ENCODE measurements at regions not wholly inside any gene's neighbourhood (a gene's known extent, or its start where the extent isn't known, plus 50 kb on each side); places are given as distances from the start of the nearest gene placed in this dataset.

- no peak overlapping the region for H2BK20ac ChIP-seq (ENCODE audit: low read depth, low read length, poor library complexity, severe bottlenecking)
- no peak overlapping the region for H2AK5ac ChIP-seq (ENCODE audit: insufficient read length, low read length)
- Mint-ChIP-seq H3K4me3 (no peak overlapping the region), H3K27me3 (ENCODE audit: low read depth) (no peaks in the 10 kb centered on the region), H3K36me3 (ENCODE audit: insufficient read depth in 1 of 3, low read depth in 3 of 3) (no peaks in the 10 kb centered on the region), H3K9me3 (no peaks in the 10 kb centered on the region), H3K27ac (no peak overlapping the region), H3K4me1 (peaks cover 16 to 18% of the 10 kb centered on the region in 2 experiments)
- H3K27ac ChIP-seq (ENCODE audit: insufficient read length, low read depth, low read length), result no peak overlapping the region
- no peak overlapping the region for H3K23ac ChIP-seq (ENCODE audit: insufficient read length, low read depth, low read length)
- no peak overlapping the region for H2AFZ ChIP-seq (ENCODE audit: low read length)
- no peak overlapping the region for H2BK5ac ChIP-seq (ENCODE audit: insufficient read length, low read length)
- no peak overlapping the region for H4K91ac ChIP-seq (ENCODE audit: insufficient read length, low read depth, low read length)
- H3K79me2 ChIP-seq (ENCODE audit: insufficient read depth, low read length), result no peaks in the 10 kb centered on the region
- H3K18ac ChIP-seq (ENCODE audit: insufficient read length, low read depth, low read length), result no peak overlapping the region
- no peak overlapping the region for H3K4me2 ChIP-seq (ENCODE audit: insufficient read depth, insufficient read length, low read length)
- H4K8ac ChIP-seq (replicated peaks; ENCODE audit: insufficient read length, low read depth, low read length), result no peak overlapping the region
- H3K4ac ChIP-seq (ENCODE audit: low read depth, low read length), result no peak overlapping the region
- H3K23me2 ChIP-seq (ENCODE audit: insufficient read length, low read depth, low read length, poor library complexity, severe bottlenecking), result no peaks in the 10 kb centered on the region
- no peaks in the 10 kb centered on the region for H3K79me1 ChIP-seq (ENCODE audit: insufficient read depth, low read depth, low read length, poor library complexity, severe bottlenecking)
- H4K20me1 ChIP-seq (ENCODE audit: control insufficient read depth, insufficient read depth, insufficient read length), result no peaks in the 10 kb centered on the region
- H3K14ac ChIP-seq (ENCODE audit: insufficient read depth, low read length), result no peak overlapping the region
- TF ChIP-seq CTCF (conservative IDR thresholded peaks at IDR 0.05), result no peak
- H2BK120ac ChIP-seq (ENCODE audit: low read depth, low read length, poor library complexity, severe bottlenecking), result no peak overlapping the region
- H3T11ph ChIP-seq (ENCODE audit: low read length), result no peak overlapping the region
- no peak overlapping the region for H3K9ac ChIP-seq (ENCODE audit: extremely low read depth, insufficient read length, low read length)
- H4K5ac ChIP-seq (ENCODE audit: insufficient read length, low read depth, low read length), result no peak overlapping the region
- no peaks in the 10 kb centered on the region for H3K9me3 ChIP-seq (ENCODE audit: control insufficient read depth, low read depth, low read length)
- H3K27me3 ChIP-seq (ENCODE audit: insufficient read depth, low read length), result no peaks in the 10 kb centered on the region
- H2BK12ac ChIP-seq (ENCODE audit: insufficient read length, low read depth, low read length), result no peak overlapping the region
- no peak overlapping the region for H3K56ac ChIP-seq (ENCODE audit: insufficient read length, low read depth, low read length)
- WGBS (ENCODE audit: extremely low coverage, insufficient read length, low lambda C conversion rate), result no CpG with 5 or more reads among the region's 5 CpGs
- H3K4me1 ChIP-seq (ENCODE audit: insufficient read depth, low read length), result peaks cover 2% of the 10 kb centered on the region; the same call in 1 of the 2 replicates
- H2BK15ac ChIP-seq (ENCODE audit: low read depth, low read length), result no peak overlapping the region
- no peak for DNase-seq
Observed at GRCh38 chr9:108582726-108583125, 273.1 kb downstream of the ACTL7B start.
